ENCODE measurements at regions not wholly inside any gene's neighbourhood (a gene's known extent, or its start where the extent isn't known, plus 50 kb on each side); places are given as distances from the start of the nearest gene placed in this dataset.
A peak's percentile ranks its signal among the peaks of the same experiment; 100 is the strongest.
"Not testable (repeated sequence)": the region's sequence is repeated elsewhere in the genome, so short reads cannot be mapped to it uniquely, and the experiment has no call there.

DNA sequence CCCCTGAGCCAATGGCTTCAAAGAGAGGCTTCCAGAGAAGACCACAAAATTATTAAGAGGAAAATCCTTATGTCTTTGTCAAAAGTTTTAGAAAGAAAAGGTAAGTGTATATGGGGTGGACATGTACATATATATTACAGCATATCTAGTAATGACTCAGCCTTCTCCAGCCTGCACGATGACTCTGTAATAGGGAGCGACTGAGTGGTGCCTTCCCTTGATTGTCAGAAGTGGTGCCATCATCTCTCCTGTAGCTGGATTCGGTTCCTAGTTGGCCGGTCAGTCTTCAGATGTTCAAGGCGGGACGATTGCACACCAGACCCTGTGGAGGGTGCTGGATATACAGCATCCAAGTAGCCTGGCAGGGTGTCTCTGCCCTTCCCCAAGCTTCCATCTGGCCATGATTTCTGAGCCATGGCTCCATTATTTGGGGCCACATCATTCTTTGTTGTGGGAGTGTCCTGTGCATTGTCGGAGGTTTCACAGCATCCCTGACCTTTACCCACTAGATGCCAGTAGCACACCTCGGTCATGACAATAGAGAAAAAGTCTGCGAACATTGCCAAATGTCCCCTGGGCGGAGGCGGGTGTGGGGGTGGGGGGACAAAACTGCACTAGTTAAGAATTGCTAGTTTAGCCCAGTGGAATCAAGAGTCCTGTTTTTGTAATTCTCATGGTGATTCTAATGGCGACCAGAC is 206.2 kb upstream of the KAZN start:
- DNase-seq (ENCODE audit: low read depth in 2 of 2), result no peak

DNA sequence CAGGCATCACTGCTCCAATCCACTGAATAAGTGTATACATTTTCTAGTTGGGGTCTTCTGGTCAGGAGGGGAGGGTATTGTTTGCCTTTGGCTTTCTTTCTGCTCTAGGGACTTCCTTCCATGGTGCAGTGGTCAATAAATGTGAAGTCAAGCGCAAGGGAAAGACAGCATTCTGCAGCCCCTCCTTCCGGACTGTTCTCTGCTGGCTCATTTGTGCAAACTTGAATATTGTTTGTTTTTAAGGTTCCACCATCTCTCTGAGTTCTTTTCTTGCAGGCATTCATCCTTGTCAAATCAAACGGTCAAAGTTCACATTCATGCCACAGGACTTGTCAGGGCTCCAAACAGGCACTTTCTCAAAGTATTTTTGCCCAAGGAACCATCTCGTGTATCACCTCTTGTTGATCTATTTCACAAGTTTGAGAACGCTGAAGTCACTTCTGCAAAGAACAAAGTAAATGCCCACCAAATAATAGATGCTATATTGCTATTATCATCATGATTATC is 205.6 kb upstream of the KAZN start:
- no peak for DNase-seq (ENCODE audit: low read depth in 2 of 2)

DNA sequence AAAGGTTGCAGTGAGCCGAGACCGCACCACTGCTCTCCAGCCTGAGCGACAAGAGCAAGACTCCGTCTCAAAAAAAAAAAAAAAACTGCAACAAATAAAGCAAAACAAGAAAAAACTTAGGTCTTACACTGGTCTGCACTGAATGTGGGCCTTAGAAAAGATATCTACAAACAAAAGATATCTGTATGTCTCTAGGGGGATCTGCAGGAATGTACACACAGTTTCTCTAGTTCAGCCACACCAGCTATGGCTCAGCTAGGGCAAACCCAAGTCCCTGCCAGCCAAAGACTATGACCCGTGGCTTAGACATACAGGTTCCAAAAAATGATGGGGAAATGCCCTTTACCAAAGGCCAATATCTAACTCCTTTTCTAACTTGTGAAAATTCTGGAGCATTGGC is 202.4 kb upstream of the KAZN start:
- no peak for DNase-seq (ENCODE audit: low read depth in 2 of 2)

DNA sequence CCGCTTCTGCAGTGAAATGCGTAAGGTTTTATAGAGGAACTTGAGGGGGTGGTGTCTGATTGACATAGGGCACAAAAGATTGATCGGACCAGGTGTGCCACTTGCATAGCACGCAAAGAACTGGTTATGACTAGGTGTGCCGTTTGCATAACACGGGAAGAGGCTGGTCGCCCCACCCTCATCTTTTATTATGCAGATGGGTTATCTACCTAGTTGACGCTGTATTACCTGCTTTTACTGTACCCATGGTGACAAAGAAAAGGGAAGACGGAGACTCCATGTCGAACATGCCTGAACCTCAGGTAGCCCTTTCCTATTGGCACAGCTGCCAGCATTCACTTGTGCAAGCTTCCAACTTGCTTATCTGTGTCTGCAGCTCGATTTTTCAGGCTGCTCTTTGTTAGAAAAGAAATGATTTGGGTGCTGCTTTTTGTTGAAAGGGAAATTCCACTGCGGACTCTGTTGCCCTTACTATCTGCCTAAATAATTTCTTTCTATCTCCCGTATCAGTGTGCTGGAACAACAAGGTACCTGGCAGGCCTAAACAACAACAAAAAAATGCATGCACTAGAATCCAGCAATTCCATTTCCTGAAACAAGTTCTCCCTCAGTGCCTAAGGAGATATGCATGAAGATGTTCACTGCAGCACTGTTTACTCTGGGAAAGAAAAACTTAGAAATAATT is 194.4 kb upstream of the KAZN start:
- no peak for DNase-seq (ENCODE audit: low read depth in 2 of 2)

DNA sequence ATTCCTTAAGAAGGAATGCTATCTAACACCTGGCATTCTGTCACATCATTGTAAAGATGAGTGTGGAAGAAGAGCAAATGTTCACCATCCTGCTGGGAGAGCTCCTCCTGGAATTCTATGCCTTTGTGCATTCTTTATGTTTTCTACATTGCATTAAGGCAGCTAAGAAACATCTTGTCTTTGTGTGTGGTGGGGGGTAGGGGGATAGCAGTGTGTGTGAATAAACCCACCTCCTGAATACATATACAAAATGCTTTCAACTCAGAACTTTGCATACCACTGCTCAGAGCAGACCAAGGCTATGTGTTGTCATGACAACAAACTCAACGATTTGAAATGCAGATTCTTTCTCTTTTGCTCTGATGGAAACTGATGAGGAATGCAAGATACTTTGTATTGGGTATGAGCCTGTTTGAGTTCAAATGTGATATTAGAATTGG is 193.6 kb upstream of the KAZN start:
- no peak for DNase-seq (ENCODE audit: low read depth in 2 of 2)

DNA sequence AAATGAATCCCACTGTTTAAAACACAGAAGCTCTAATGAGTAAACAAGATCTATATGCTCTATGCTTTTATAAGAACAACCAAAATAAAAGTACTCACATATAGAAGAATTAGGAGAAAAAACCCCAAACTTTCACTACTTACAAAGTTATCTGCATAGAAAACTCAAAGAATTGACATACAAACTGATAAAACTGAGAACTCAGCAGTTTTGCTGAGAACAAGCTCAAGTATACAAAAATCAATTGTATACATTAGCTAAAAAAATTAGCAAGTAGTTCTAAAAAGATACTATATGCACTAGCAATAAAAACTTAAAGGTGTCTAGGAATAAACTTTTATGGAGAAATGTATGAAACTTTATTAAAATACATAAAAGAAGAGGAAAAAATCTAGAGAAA is 186.2 kb upstream of the KAZN start:
- DNase-seq (ENCODE audit: low read depth in 2 of 2), result no peak

DNA sequence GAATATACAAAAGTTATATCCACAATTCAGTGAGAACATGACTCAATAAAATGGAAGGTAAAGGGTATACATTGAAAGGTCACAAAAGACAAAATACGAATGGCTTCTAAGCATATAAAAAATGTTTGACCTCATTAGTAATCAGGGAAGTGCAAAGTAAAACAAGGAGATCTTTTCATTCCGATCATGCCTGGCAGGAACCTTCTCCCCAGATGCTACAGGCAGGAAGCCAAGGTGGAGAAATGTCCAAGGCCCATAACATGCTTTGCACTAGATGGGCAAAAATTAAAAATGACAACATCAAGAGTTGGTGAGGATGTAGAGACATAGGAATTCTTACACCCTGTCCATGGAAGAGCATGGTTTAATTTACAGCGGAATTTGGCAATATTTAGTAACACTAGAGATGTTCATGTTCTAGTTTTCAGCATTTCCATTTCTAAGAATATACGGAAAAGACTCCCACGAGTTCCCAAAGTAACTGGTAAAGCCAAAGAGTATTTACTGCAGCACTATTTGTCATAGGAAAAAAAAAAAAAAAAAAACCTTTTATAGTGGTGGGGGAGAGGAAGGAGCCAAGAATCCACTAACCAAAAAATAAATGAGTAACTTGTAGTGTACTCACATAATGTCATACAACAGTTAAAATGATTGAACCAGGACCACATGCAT is 184.5 kb upstream of the KAZN start:
- DNase-seq (ENCODE audit: low read depth in 2 of 2), result peak; percentile 72 to 74

DNA sequence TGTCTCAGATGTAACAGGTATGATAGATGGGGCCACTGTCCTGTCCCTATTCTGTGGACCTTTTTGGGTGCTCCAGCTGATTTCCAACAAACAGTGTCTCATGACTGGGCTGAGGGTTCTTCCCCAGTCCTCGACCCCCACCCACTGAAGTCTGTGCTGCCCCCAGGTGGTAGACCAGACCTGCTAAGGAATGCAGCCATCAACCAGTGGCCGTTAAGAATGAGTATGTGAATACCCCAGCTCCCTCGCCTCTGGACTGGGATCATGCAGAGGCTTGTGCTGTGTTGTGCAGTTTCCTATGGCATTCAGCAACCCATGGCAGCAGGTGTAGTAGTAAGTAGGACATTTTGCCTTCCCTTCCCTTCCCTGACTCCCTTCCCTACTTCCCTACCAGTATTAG is 183.1 kb upstream of the KAZN start:
- DNase-seq (ENCODE audit: low read depth in 2 of 2), result no peak

DNA sequence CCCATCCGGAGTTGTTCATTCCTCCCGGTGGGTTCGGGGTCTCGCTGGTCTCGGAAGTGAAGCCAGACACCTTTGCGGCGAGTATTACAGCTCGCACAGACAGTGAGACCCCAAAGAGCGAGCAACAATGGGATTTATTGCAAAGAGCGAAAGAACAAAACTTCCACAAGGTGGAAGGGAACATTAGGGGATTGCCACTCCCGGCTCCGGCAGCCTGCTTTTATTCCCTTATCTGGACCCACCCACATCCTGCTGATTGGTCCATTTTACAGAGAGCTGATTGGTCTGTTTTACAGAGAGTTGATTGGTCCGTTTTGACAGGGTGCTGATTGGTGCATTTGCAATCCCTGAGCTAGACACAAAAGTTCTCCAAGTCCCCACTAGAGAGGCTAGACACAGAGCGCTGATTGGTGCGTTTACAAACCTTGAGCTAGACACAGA is 178.7 kb upstream of the KAZN start:
- not testable (repeated sequence) for DNase-seq (ENCODE audit: low read depth in 2 of 2)

DNA sequence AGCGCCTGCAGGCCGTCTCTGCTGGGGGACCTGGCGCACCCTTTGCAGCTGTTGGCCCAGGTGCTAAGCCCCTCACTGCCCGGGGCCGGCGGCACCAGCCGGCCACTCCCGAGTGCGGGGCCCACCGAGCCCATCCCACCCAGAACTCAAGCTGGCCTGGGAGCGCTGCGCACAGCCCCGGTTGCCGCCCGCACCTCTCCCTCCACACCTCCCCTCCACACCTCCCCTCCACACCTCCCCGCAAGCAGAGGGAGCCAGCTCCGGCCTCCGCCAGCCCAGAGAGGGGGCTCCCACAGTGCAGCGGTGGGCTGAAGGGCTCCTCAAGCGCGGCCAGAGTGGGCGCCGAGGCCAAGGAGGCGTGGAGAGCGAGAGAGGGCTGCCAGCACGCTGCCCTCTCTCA is 177.8 kb upstream of the KAZN start:
- DNase-seq (ENCODE audit: low read depth in 2 of 2), result no peak

DNA sequence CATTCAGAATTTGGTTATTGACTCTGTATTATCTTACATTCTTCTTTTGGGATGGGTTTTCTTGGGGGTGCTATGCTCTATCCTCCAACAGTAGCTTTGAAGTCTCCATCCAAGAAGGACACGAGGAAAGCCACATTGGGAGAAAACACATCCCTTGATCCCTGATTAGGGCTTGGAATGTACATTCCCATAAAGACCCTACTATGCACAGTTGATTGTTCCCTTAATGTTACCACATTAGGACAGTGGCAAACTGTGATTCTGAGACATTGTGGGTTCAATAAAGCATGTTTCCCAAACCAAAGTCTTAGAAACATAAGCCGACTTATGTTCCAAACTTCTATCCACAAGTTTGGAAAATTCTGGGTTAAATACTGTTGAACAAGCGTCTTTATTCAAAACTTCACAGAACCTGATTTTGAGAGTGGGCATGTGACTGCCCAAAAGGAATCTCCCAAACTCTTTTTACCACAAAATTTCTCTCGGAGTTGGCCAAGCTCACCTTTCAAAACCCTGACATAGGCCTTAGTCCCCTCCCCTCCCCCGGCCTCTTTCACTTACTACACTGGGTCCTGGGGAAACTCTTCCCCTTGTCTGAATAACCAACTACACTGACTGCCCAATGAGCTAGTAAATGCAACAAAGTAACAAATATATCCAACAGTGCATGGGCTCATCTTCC is 177.0 kb upstream of the KAZN start:
- no peak for DNase-seq (ENCODE audit: low read depth in 2 of 2)

DNA sequence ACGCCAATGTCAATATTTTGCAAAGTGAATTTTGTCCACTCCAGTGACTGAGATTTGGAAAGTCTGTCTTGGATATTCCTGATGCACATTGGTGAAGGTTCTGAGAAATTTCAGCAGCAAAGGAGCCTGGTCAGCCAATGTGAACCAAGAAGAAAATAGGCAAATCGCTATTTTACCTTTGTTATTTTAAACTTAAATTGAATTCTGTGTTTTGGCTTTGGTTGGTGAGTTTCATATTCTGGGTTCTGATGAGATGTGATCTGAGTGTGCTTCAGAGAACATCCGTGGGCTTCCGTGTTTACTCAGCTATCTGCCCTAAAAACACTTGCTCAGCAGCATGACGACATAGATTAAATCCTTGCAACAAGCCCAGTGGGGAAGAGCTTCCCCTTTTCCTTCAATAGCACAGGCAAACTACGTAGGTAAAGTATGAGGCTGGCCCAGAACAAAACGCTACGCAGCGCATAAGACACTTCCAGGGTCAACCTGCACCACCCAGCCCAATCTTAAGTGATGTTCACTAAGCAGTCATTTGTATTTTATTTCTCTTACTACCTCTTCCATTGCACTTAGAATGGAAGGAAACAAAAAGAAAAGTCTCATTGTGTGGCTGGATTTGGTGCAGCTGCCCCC is 176.4 kb upstream of the KAZN start:
- no peak for DNase-seq (ENCODE audit: low read depth in 2 of 2)

DNA sequence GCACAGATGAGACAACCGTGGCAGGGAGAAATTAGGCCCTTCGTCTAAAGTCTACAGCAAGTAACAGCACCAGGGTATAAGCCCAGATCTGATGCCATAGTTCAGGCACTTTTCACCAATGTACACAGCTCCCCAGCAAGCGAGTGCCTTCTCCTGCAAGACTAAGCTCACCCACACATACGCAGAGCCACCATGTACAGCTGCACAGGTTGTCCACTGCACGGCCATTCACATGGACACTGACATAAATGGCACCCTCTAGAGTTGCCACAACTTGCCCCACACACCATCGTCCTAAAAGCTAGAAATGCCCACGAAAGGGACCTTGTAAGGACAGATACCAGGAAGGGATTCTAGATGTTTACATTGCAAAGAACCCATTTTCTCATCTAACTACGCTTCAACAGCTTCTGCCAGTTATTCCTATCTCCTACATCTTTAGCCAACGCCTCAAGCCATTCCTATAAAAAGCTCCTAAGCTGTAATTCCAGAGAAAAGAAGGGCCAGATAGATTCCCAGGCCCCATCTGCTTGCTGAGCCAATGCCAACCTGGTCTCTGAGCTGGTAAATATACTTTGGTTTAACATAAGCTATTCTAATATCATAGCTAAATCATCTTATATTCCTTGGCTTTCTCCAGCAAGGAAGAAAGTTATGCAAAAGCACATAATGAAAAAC is 174.0 kb upstream of the KAZN start:
- no peak for DNase-seq (ENCODE audit: low read depth in 2 of 2)

DNA sequence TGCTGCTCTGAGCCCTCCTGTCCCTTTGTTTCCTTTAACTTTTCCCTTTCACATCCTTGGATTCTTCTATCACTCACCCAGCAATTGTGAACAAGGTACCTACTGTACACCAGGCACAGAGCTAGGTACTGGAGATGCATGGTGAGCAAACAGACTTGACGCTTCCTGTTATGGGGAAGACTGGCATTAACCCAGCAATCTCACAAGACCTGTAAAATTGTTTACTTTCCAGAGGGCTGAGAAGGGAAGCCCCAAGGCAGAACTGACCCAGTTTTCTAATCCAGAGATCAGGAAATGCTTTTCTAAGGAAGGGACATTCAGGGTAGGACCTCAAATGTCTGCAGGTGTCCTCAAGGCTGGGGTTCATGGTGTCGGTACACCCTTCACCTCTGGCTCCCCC is 171.6 kb upstream of the KAZN start:
- no peak for DNase-seq (ENCODE audit: low read depth in 2 of 2)

DNA sequence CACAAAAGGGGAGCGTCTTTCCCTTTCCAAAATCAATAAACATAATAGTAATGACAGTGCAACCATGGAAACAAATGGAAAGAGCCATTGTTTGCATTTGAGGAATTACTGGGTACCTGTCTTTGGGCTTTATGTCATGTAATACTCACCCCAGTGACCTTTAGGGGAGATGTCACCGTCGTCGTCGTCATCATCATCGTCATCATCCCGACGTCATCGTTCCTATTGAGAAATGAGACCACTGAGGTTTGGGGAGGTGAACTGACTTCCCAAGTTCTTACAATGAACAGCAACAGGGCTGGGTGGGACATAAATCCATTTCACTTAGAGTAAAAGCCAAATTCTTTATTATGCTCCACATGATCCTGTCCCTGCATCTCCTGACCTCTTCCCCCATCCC is 168.9 kb upstream of the KAZN start:
- DNase-seq (ENCODE audit: low read depth in 2 of 2), result no peak

DNA sequence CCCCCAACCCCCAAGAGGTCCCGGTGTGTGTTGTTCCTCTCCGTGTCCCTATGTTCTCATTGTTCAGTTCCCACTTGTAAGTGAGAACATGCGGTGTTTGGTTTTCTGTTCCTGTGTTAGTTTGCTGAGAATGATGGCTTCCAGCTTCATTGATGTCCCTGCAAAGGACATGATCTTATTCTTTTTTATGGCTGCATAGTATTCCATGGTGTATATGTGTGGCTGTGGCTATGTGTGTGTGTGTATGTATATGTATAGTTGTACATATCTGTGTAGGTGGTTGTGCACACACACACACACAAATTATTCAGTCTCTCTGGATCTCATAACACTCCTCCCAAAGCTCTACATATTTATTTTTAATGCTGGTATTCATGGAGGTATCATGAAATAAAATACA is 165.8 kb upstream of the KAZN start:
- DNase-seq (ENCODE audit: low read depth in 2 of 2), result not testable (repeated sequence)

DNA sequence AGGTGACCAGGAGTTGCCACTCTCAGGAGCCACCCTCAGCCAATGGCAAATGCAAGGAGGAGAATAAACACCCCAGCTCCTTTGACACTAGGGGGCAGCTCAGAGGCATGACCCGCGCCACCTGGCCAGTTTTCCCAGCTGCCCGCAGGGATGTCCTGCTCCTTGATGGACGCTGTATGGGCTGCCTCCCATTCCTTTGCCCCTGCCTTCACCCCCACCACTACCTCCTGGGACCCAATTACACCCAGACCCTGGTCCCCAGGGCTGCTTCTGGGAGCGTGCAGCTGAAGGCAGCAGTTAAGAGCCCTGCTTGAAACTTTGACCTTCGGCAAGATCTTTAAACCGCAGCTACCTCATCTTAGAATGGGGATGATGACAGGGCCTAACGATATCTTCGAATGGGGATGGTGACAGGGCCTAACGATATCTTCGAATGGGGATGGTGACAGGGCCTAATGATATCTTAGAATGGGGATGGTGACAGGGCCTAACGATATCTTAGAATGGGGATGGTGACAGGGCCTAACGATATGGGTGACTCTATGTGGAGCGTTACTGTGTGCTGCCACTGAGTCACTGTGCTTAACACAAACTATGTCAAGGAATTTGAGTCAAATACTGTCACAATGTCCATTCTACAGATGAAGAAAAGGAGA is 163.0 kb upstream of the KAZN start:
- DNase-seq (ENCODE audit: low read depth in 2 of 2), result no peak

DNA sequence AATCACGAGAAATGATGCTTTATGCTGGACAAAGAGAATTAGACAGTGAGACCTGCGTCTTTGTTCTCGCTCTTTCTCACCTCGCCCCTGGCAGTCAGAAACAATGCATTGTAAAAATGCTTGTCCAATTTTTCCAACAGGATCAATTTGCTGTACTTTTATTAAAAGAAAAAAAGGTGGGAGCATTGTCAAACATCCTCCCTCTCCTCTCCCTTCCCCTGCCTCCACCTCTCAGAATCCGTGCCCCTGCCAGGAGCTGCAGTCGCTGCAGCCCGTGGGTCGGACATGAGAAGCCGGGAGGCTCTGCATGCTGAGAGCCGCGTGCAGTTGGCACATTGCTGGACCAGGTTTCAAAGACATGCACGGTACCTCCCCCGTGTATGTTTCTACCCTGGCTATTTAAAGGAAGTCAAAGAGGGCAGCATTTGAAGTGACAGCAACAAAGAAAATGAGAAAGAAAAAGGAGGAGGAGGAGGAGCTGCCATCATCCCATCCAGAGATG is 161.0 kb upstream of the KAZN start:
- DNase-seq (ENCODE audit: low read depth in 2 of 2), result no peak

DNA sequence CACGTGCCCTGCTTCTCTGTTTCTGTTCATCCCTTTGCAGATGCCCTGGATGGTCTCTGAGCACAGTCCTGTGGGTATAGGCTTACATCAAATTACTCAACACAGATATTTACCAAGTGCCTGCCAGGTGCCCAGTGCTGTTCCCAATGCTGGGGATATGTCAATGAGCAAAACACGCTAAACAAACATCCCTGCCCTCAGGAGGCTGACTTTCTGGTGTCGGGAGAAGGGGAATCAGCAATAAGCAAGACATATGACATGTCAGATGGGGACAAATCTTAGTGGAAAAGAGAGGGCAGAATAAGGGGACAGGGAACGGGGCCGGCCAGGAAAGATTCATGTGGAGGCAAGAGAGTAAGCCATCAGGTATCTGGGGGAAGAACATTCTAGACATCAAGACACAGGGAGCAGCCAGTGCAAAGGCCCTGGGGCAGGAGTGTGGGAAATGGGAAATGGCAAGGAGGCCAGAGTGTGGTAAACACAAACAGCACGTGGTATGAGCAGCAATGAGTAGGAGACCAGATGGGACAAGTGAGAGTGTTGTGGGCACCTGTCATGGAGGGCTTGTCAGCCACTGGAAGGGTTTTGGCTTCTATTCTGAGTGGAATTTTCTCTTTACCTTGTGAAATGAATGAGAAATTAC is 160.2 kb upstream of the KAZN start:
- DNase-seq (ENCODE audit: low read depth in 2 of 2), result no peak

DNA sequence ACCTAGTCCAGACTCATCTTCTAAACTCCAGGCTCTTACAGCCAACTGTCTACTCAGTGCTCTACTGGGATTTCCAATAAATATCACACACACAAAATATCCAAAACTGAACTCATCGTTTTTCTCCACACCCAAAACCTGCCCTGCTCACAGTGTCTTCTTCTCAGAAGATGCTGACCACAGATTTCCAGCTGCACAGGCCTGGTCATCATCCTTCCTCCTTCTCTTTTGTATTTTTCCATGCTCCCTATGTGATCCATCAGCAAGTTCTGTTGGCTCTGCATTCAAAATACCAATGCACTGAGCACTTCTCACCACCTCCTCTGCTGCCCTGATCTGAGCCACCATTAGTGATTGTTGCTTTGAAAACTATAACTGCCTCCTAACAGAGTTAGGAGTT is 159.5 kb upstream of the KAZN start:
- no peak for DNase-seq (ENCODE audit: low read depth in 2 of 2)
